ENCODE measurements at regions not wholly inside any gene's neighbourhood (a gene's known extent, or its start where the extent isn't known, plus 50 kb on each side); places are given as distances from the start of the nearest gene placed in this dataset.

DNA sequence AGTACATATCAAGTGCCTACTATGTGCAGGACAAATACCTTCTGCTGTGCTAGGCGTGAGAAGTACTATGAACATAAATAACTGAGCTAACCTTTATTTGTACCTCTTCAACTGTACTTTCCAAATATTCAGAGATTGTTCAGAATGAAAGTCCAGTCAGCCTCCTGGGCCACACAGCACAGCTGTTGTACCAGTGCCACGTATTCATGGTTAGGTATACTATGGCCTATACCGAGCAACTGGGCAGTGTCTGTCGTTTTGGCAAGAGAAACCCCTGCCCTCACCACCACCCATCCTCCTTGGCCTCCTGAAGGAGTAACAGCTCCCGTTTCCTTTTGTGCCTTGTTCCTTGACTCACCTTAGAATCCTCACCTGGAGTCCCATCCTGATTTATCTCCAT, 53.0 kb downstream of the RASSF10 start:
- DNase-seq: no peak

DNA sequence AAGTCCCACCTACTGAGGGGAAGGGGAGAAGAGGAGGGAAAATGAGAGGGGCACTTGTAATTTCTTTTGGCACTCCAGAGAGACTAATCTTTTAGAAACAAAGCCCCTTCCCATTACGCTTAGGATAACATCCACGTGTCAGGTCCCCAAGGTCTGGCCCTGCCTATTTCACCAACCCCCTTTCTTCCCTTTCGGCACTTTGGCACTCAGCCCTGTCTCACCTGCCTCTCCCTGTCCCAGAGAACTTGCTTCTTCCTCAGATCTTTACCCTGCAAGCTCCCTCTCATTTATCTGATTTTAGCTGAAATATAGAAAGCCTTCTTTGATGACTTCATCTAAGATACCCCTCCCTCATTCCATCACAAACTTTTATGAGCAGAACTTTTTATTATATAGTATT, 55.5 kb downstream of the RASSF10 start:
- no peak for DNase-seq

GRCh38 chr11:13065200-13065787, 56.2 kb downstream of the RASSF10 start:
- DNase-seq: no peak

DNA sequence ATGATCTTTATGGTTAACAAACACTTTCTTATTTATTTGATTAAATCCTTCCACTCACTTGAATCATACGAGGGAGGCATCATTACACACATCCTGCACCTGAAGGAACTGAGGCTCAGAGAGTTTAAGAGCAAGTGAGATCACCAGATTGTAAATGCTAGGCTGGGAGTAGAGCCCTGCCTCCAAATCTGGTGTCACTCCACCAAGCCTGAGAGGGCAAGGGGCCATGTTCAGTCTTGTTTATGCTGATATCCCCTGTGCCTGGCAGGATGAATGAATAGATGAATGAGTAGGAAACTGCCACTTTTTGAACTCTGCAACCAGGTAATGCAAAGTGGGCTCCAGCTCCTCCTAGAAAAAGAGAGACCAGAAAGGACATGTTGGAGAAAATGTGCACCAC, 59.1 kb downstream of the RASSF10 start:
- DNase-seq: no peak

DNA sequence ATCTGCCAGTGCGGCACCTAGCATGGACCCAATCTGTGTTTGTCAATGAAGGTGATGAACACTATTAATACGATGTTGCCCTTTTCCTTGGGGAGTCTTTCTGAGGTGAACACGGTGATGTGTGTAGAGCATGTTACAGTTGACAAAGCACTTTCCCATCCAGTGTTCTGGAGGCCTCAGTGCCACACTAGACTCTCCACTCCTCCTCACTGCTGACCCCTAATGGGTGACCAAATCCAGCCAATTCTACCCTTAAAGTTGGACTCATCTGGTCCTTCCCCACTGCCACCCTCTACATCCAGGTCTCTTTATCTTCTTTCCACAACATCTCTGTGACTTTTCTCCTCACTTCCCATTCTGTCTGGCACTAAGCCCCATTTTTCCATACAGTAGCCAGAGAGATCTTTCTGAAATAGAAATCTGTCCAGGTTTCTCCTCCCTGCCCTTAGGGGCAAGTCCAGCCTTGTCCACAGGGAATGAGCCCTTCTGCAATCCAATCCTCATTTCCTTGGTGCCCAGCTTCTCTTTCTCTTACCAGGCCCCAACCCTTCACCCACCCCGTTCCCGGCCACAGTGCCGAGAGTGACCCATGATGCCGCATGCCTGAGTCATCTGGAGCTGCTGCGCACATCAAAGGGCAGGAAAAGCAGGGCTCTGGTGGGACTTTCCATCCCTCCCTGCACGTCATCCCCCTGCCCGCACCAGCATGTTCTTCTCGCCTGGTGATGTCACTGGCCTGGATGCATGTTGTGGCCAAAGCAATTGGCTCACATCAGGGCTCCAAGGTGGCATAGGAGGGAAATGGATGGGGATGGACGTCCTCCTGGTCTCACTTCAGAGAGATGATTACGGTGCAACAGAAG, 64.2 kb downstream of the RASSF10 start:
- no peak for DNase-seq

DNA sequence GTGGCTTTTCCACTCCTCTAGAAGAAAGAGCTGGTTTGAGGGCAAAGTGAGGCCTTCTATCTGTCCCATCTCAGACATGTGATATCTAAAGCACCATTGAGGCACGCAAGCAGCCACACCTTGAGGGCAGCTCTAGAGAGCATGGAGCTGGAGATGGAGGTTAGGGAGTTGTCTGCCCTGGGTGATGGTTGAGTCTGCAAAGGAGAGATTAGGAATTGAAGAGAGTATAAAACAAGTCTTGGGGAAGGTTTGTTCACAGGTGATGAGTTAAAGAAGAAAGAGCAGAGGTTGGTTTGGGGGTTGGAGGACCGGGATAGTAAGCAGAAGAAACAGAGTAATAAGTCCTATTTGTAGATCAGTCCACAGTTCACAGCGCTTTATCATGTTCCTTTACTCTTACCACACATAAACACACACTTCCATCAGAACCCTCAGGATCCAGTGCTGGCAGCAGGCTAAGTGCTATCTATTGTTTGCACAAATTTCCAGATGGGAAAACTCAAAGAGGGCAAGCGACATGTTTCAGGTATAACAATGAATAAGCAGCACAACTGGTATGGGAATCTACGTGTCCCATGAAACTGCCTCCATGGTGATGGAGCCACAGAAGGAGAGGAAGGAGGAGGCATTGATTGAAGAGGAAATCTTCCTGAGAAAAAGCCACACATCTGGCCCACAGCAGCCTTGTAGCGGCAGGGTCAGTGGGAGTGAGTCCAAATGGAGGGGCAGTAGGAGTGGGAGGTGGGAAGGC, 65.8 kb downstream of the RASSF10 start:
- no peak for DNase-seq

GRCh38 chr11:13076961-13077360, 67.8 kb downstream of the RASSF10 start:
- DNase-seq: no peak

DNA sequence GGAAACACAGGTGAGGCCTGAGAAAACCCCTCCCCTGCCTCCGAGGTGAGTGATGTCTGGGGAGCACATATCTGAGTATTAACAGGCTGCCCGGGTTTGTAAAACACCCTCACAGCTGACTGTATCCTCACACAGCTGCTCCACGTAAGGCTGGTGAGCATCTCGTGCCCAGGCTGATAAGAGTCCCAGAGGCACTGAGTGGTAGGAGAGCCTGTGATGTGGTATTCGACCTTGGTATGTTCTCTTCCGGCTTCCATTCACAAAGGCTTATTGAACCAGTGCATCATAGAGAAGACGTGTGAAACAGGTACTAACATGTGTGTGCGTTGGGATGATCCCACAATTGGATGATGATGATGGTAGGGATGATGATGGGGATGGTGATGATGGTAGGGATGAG, 71.7 kb downstream of the RASSF10 start:
- DNase-seq: no peak

DNA sequence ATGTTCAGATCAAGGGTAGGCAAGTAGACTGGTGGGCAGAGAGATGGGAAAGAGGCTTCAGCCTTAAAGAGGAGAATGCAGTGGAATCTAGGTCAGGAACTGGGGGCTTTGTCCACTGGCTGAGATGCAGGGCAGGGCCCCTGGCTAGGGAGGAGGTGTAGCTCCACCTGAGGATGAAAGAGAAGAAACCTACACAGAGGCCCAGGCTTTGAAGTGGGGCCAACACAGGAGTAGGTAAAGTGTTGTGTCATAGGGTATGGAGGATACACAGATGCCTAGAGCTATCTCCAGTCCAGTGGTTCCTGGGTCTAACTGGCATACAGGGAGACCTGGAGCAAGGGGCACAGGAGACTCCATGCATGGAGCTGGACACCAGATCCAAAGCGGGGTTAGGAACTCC, 73.5 kb downstream of the RASSF10 start:
- no peak for DNase-seq

GRCh38 chr11:13090228-13090708, 81.2 kb downstream of the RASSF10 start:
- DNase-seq: no peak

- no peak for DNase-seq
Measured at GRCh38 chr11:13091373-13091772, 82.3 kb downstream of the RASSF10 start.

DNA sequence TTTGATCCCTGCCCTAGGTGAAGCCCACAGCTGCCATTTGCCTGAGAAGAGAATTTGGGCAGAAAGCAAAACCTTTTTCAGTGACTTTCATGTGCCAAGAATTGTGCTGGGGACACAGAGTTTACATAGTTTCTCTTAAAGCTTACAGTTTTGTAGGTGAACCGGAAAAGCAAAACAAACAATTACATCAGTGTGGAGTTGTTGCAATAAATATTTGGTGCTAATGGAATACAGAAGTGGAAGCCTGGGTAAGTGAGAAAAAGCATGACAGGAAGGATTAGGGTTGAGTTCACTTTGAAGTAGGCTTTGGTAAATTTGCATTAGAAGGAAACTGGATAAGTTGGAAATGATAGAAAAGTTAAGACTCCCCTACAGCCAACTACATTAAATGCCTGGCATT, 82.7 kb downstream of the RASSF10 start:
- DNase-seq: no peak

- DNase-seq: no peak
Measured at GRCh38 chr11:13094930-13095687, 86.0 kb downstream of the RASSF10 start.

- no peak for DNase-seq
Measured at GRCh38 chr11:13098063-13098462, 88.9 kb downstream of the RASSF10 start.

GRCh38 chr11:13098616-13099289, 89.6 kb downstream of the RASSF10 start:
- DNase-seq: no peak

GRCh38 chr11:13101644-13102512, 92.8 kb downstream of the RASSF10 start:
- no peak for DNase-seq

- no peak for DNase-seq
Measured at GRCh38 chr11:13102513-13102840, 93.4 kb downstream of the RASSF10 start.

- DNase-seq: no peak
Measured at GRCh38 chr11:13102865-13103539, 93.9 kb downstream of the RASSF10 start.

DNA sequence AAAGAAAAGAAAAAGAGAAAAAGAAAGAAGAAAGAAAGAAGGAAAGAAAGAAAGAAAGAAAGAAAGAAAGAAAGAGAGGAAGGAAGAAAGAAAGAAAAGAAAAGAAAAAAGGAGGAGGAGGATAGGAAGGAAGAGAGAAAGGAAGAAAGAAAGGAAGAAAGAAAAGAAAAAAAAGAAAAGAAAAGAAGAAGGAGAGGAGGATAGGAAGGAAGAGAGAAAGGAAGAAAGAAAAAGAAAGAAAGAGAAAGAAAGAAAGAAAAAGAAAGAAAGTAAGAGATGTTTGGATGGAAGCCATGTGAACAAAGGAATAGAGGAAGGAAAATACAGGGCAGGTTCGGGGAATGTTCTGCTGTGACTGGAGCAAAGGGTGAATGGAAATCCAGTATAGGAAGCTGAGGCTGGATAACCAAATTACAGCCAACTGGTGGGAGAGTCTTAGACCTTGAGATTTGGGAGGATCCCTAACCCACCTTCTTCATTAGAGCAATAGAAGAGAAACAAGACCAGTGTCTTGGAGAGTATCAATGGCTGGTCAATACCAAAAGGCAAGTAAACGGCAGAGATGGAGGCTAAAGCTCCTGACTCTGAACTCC, 94.9 kb downstream of the RASSF10 start:
- no peak for DNase-seq

GRCh38 chr11:13104619-13105236, 95.6 kb downstream of the RASSF10 start:
- DNase-seq: no peak
